Activated CD8-positive, alpha-beta memory T cell treated with anti-CD3 and anti-CD28 coated beads for 48 hours (primary cell): ENCODE measurements at regions not wholly inside any gene's neighbourhood (a gene's known extent, or its start where the extent isn't known, plus 50 kb on each side); places are given as distances from the start of the nearest gene placed in this dataset.
"Not testable (repeated sequence)": the region's sequence is repeated elsewhere in the genome, so short reads cannot be mapped to it uniquely, and the experiment has no call there.

Source experiments
- DNase-seq, 3 experiments: peaks; one replicate each; pipeline ENCODE4 v3.0.0-alpha.2; 2020; ENCODE audit warnings: low read depth in 2 of 3, low spot score in 2 of 3

- no peak for DNase-seq
Measured at GRCh38 chr12:58009405-58010195, 68.2 kb downstream of the ATP23 start.

- DNase-seq = no peak
Measured at GRCh38 chr12:58011676-58012075, 70.3 kb downstream of the ATP23 start.

- DNase-seq = not testable (repeated sequence)
Measured at GRCh38 chr12:58022379-58023020, 81.1 kb downstream of the ATP23 start.

GRCh38 chr12:58025431-58025830 lies 84.1 kb downstream of the ATP23 start:
- DNase-seq = no peak

GRCh38 chr12:58026426-58026825 lies 85.1 kb downstream of the ATP23 start:
- DNase-seq = no peak

GRCh38 chr12:58026897-58027891 lies 85.8 kb downstream of the ATP23 start:
- DNase-seq = no peak

GRCh38 chr12:58028294-58028693 lies 86.9 kb downstream of the ATP23 start:
- DNase-seq = no peak

- DNase-seq = no peak
Measured at GRCh38 chr12:58029260-58029659, 87.9 kb downstream of the ATP23 start.

GRCh38 chr12:58030566-58031279 lies 89.4 kb downstream of the ATP23 start:
- no peak for DNase-seq

- DNase-seq = no peak
Measured at GRCh38 chr12:58032156-58032555, 90.8 kb downstream of the ATP23 start.

- DNase-seq = no peak
Measured at GRCh38 chr12:58033831-58034230, 92.5 kb downstream of the ATP23 start.

GRCh38 chr12:58034311-58034710 lies 92.9 kb downstream of the ATP23 start:
- DNase-seq = no peak

GRCh38 chr12:58034712-58035111 lies 93.3 kb downstream of the ATP23 start:
- no peak for DNase-seq

GRCh38 chr12:58041441-58041840 lies 100.1 kb downstream of the ATP23 start:
- no peak for DNase-seq

GRCh38 chr12:58044966-58045365 lies 103.6 kb downstream of the ATP23 start:
- DNase-seq = no peak

GRCh38 chr12:58046271-58046670 lies 104.9 kb downstream of the ATP23 start:
- DNase-seq = no peak

GRCh38 chr12:58051378-58051777 lies 110.0 kb downstream of the ATP23 start:
- DNase-seq = no peak

- DNase-seq = no peak
Measured at GRCh38 chr12:58064666-58065065, 123.3 kb downstream of the ATP23 start.

GRCh38 chr12:58066296-58066695 lies 124.9 kb downstream of the ATP23 start:
- DNase-seq = no peak

GRCh38 chr12:58067610-58068387 lies 126.4 kb downstream of the ATP23 start:
- no peak for DNase-seq
